ENCODE measurements at regions not wholly inside any gene's neighbourhood (a gene's known extent, or its start where the extent isn't known, plus 50 kb on each side); places are given as distances from the start of the nearest gene placed in this dataset.

DNA sequence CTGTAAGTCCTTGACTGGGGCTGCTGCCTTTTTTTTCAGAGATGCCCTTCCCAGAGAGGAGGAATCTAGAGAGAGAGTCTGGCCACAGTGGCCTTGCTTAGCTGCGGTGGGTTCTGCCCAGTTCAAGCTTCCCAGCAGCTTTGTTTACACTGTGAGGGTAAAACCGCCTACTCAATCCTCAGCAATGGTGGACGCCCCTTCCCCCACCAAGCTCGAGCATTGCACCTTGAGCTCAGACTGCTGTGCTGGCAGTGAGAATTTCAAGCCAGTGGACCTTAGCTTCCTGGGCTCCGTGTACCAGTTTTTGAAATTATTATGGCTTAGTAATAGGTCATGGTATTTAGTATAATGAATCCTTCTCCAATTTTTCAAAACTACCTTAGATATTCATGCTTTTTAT is 395.4 kb downstream of the NPIPA7 start:
- Histone ChIP-seq H3K4me1 (no peaks in the 10 kb centered on the region), H3K27ac (no peak overlapping the region), H3K27me3 (no peaks in the 10 kb centered on the region), H3K36me3 (no peaks in the 10 kb centered on the region), H3K9me3 (no peaks in the 10 kb centered on the region), H3K4me3 (no peak overlapping the region)
- no peak for TF ChIP-seq POLR2A (IDR thresholded peaks at IDR 0.05)
- WGBS, 2 donors = 50 to 52% methylated on average over 5 of the region's 5 CpGs
- DNase-seq (ENCODE audit: low spot score in 2 of 2) = no peak

DNA sequence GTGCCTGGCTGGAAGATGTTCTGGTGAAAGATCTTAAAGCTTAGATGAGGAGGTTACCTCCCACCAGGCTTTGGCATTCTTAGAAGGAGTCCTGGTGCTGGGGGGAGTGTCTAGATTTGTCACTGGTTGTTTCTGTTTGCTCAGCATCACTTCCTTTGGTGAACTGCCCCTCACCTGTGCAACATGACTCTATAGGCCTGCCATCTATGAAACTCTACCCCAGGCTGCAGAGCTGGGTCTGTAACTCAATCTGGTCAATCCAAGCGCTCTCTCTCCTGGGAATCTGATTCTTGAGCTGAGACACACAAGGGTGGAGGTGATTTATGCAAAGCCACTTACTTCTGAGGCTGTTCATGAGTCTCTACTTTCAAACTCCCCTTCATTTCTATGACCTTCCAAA is 399.4 kb downstream of the NPIPA7 start:
- Histone ChIP-seq H3K27ac (no peak overlapping the region), H3K36me3 (no peaks in the 10 kb centered on the region), H3K27me3 (no peaks in the 10 kb centered on the region), H3K4me1 (no peaks in the 10 kb centered on the region), H3K4me3 (no peak overlapping the region), H3K9me3 (no peaks in the 10 kb centered on the region)
- WGBS, 2 donors = 84 to 85% methylated on average over 1 of the region's 1 CpG
- no peak for DNase-seq (ENCODE audit: low spot score in 2 of 2)
- TF ChIP-seq POLR2A (IDR thresholded peaks at IDR 0.05) (no peak), EP300 (IDR thresholded peaks at IDR 0.05) (no peak)
- TF ChIP-seq, protein P1, sequence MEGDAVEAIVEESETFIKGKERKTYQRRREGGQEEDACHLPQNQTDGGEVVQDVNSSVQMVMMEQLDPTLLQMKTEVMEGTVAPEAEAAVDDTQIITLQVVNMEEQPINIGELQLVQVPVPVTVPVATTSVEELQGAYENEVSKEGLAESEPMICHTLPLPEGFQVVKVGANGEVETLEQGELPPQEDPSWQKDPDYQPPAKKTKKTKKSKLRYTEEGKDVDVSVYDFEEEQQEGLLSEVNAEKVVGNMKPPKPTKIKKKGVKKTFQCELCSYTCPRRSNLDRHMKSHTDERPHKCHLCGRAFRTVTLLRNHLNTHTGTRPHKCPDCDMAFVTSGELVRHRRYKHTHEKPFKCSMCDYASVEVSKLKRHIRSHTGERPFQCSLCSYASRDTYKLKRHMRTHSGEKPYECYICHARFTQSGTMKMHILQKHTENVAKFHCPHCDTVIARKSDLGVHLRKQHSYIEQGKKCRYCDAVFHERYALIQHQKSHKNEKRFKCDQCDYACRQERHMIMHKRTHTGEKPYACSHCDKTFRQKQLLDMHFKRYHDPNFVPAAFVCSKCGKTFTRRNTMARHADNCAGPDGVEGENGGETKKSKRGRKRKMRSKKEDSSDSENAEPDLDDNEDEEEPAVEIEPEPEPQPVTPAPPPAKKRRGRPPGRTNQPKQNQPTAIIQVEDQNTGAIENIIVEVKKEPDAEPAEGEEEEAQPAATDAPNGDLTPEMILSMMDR (IDR thresholded peaks at IDR 0.05) = no peak

DNA sequence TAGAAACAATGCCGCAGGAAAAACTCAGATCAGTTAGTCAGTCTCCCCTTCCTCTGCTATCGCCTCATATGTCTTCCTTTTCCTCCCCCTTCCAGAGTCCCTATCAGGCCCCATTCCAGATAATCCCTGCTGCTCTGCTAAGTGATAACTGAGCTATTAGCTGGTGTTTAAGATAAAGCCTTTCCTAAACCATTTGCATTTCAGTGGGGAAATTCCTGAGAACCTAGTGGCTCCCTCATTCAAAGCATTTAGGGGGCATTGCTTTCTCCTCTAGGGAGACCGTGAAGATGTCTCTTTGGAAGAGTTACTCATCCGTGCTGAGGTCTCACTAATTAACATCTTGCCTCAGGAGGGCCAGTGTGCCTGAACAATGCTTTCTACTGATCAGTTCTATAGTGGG is 401.6 kb downstream of the NPIPA7 start:
- DNase-seq (ENCODE audit: low spot score in 2 of 2) = no peak
- Histone ChIP-seq H3K4me1 (no peaks in the 10 kb centered on the region), H3K9me3 (no peaks in the 10 kb centered on the region), H3K4me3 (no peak overlapping the region), H3K27me3 (no peaks in the 10 kb centered on the region), H3K36me3 (no peaks in the 10 kb centered on the region), H3K27ac (no peak overlapping the region)
- TF ChIP-seq POLR2A (IDR thresholded peaks at IDR 0.05) (no peak), EP300 (IDR thresholded peaks at IDR 0.05) (no peak)
- WGBS, 2 donors = 29 to 37% methylated on average over 4 of the region's 4 CpGs

DNA sequence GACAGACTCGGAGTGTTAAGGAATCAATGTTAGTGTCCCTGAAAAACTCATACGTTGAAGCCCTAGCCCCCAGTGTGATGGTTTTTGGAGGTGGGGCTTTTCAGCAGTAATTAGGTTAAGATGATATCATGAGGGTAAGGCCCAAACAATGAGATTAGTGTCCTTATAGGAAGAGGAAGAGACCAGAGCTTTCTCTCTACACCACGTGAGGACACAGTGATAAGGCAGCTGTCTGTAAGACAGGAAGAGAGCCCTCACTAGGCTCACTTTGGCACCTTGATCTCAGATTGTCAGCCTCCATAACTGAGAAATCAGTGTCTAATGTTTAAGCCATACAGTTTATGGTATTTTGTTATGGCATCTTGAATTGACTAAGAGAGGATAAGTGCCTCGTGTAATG is 403.2 kb downstream of the NPIPA7 start:
- TF ChIP-seq, protein P1 (IDR thresholded peaks at IDR 0.05) = no peak
- TF ChIP-seq EP300 (IDR thresholded peaks at IDR 0.05) (no peak), POLR2A (IDR thresholded peaks at IDR 0.05) (no peak)
- H3K36me3 ChIP-seq = no peaks in the 10 kb centered on the region
- H3K27me3 ChIP-seq = no peaks in the 10 kb centered on the region
- DNase-seq (ENCODE audit: low spot score in 2 of 2) = no peak
- no peak overlapping the region for H3K27ac ChIP-seq
- no peaks in the 10 kb centered on the region for H3K9me3 ChIP-seq
- H3K4me3 ChIP-seq = no peak overlapping the region
- no peaks in the 10 kb centered on the region for H3K4me1 ChIP-seq
- 36 to 55% methylated on average over 4 of the region's 4 CpGs for WGBS, 2 donors

DNA sequence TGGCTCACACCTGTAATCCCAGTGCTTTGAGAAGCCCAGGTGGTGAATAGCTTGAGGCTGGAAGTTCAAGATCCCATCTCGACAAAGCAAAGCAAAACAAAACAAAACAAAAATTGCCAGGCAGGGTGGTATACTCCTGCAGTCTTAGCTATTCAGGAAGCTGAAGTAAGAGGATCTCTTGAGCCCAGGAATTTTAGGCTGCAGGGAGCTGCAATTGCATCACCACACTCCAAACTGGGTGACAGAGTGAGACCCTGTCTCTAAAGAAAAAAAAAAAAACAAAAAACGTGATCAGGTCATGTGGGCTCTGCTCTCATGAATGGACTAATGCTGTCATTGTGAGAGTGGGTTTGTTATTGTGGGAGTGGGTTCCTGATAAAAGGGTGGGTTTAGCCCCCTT is 409.1 kb downstream of the NPIPA7 start:
- no peak for TF ChIP-seq EP300 (IDR thresholded peaks at IDR 0.05)
- TF ChIP-seq, protein P1 (IDR thresholded peaks at IDR 0.05) = no peak
- no peak for TF ChIP-seq POLR2A (IDR thresholded peaks at IDR 0.05)
- Histone ChIP-seq H3K4me1 (no peaks in the 10 kb centered on the region), H3K27ac (no peak overlapping the region), H3K4me3 (no peak overlapping the region), H3K36me3 (no peaks in the 10 kb centered on the region), H3K27me3 (no peaks in the 10 kb centered on the region), H3K9me3 (peaks cover 0 to 35% (median 2%) of the 10 kb centered on the region in 4 donors)
- no peak for DNase-seq (ENCODE audit: low spot score in 2 of 2)
- 42 to 52% methylated on average over 2 of the region's 2 CpGs for WGBS, 2 donors

DNA sequence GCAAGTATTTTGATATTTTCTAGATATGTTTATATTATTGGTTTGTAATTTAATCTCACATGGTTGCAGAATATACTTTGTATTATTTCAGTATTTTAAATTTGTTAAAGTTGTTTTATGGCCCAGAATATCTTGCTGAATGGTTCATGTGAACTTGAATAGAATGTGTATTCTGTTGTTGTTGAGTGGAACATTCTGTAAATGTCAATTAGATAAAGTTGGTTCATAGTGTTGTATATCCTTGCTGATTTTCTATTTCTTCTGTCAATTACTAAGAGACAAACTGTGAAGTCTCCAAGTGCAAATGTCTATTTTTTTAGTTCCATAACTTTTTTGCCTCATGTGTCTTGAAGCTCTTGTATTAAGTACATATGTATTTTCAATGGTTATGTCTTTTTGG is 411.7 kb downstream of the NPIPA7 start:
- Histone ChIP-seq H3K4me3 (no peak overlapping the region), H3K27me3 (no peaks in the 10 kb centered on the region), H3K4me1 (no peaks in the 10 kb centered on the region), H3K27ac (no peak overlapping the region), H3K36me3 (no peaks in the 10 kb centered on the region), H3K9me3 (peaks cover 0 to 35% (median 2%) of the 10 kb centered on the region in 4 donors)
- TF ChIP-seq EP300 (IDR thresholded peaks at IDR 0.05) (no peak), POLR2A (IDR thresholded peaks at IDR 0.05) (no peak)
- TF ChIP-seq, protein P1 (IDR thresholded peaks at IDR 0.05) = no peak
- no peak for DNase-seq (ENCODE audit: low spot score in 2 of 2)
